SU-DHL-6 (cell line): ENCODE measurements at regions not wholly inside any gene's neighbourhood (a gene's known extent, or its start where the extent isn't known, plus 50 kb on each side); places are given as distances from the start of the nearest gene placed in this dataset.

Source experiments
- EZH2phosphoT487 ChIP-seq: fragments of 200-600 bp; sonication (generic), shearing (Covaris generic); conservative IDR thresholded peaks from 2 replicates; pipeline ENCODE4 v1.6.1; 2018; ENCODE audit warnings: mild to moderate bottlenecking, antibody characterized with exemption, low read length, moderate library complexity, mixed read lengths
- TF ChIP-seq, protein P1 (sequence below): fragments of 200-600 bp; sonication (generic); IDR thresholded peaks from one replicate; pipeline ENCODE4 v1.5.1; 2017; ENCODE audit warnings: antibody characterized with exemption, mild to moderate bottlenecking, low read length, moderate library complexity; ENCODE audit not compliant: insufficient read depth, poor library complexity, severe bottlenecking

DNA sequence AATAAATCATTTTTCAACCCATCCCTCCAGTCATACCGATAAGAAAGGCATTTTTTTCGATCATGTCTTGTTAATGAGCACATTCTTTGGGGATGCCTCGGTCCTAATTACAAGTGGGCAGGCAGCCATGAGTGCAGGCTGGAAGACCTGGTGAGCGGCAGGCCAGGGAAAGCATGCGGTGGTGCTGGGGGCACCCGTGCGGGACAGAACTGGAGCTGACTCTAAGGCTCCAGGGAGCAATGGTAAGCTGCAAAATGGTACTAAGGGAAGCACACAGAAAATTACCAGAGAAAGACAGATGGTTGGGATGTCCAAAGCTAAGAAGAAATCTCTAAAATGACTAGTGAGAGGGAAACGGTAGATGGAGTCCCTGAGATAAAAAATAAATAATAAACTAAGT, 411.0 kb upstream of the AGA start:
- TF ChIP-seq, protein P1, sequence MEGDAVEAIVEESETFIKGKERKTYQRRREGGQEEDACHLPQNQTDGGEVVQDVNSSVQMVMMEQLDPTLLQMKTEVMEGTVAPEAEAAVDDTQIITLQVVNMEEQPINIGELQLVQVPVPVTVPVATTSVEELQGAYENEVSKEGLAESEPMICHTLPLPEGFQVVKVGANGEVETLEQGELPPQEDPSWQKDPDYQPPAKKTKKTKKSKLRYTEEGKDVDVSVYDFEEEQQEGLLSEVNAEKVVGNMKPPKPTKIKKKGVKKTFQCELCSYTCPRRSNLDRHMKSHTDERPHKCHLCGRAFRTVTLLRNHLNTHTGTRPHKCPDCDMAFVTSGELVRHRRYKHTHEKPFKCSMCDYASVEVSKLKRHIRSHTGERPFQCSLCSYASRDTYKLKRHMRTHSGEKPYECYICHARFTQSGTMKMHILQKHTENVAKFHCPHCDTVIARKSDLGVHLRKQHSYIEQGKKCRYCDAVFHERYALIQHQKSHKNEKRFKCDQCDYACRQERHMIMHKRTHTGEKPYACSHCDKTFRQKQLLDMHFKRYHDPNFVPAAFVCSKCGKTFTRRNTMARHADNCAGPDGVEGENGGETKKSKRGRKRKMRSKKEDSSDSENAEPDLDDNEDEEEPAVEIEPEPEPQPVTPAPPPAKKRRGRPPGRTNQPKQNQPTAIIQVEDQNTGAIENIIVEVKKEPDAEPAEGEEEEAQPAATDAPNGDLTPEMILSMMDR: no peak
- TF ChIP-seq EZH2phosphoT487: no peak
